ENCODE measurements at regions not wholly inside any gene's neighbourhood (a gene's known extent, or its start where the extent isn't known, plus 50 kb on each side); places are given as distances from the start of the nearest gene placed in this dataset.
"Not testable (repeated sequence)": the region's sequence is repeated elsewhere in the genome, so short reads cannot be mapped to it uniquely, and the experiment has no call there.

DNA sequence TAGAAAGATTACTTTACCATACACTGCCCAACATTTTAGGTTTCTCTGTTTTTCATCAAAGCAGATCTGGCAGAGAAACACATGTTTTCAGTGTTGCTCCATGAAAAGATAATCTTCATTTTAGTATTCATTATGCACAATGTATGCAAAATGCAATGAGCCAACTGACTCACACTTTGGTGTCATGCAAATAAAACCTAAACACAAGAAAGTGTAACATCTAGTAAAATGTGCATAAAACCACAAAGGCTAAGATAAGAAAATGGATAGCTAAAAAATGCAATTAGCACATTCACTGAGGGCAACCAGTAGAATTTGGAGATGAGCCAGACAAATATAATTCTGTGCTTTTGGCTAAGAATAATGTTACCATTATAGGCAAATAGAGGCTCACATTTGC, 203.5 kb upstream of the UBE2E3 start:
- no peak overlapping the region for H3K9ac ChIP-seq
- no peaks in the 10 kb centered on the region for H3K36me3 ChIP-seq (ENCODE audit: control insufficient read depth, insufficient read depth, low read length)
- H3K79me2 ChIP-seq: no peaks in the 10 kb centered on the region
- no peaks in the 10 kb centered on the region for H3K9me3 ChIP-seq (ENCODE audit: control insufficient read depth, low read length)
- H3K4me1 ChIP-seq: no peaks in the 10 kb centered on the region
- no peak overlapping the region for H3K27ac ChIP-seq
- H3K27me3 ChIP-seq (ENCODE audit: control insufficient read depth, insufficient read depth, low read length): no peaks in the 10 kb centered on the region
- no peak overlapping the region for H2AFZ ChIP-seq
- H3K4me3 ChIP-seq (ENCODE audit: low read depth, low read length): no peak overlapping the region
- no peak for TF ChIP-seq CTCF (IDR thresholded peaks at IDR 0.05)
- H3K4me2 ChIP-seq (ENCODE audit: low read length): no peak overlapping the region

GRCh38 chr2:180775711-180776110, 204.7 kb upstream of the UBE2E3 start:
- Histone ChIP-seq H3K9me3 (ENCODE audit: control insufficient read depth, low read length) (no peaks in the 10 kb centered on the region), H2AFZ (no peak overlapping the region), H3K27ac (no peak overlapping the region), H3K79me2 (no peaks in the 10 kb centered on the region), H3K4me3 (ENCODE audit: low read depth, low read length) (no peak overlapping the region), H3K36me3 (ENCODE audit: control insufficient read depth, insufficient read depth, low read length) (no peaks in the 10 kb centered on the region), H3K4me1 (no peaks in the 10 kb centered on the region), H3K27me3 (ENCODE audit: control insufficient read depth, insufficient read depth, low read length) (no peaks in the 10 kb centered on the region), H3K4me2 (ENCODE audit: low read length) (no peak overlapping the region), H3K9ac (no peak overlapping the region)
- TF ChIP-seq CTCF (IDR thresholded peaks at IDR 0.05): no peak

GRCh38 chr2:180765316-180765715, 215.1 kb upstream of the UBE2E3 start:
- not testable (repeated sequence) for H3K9ac ChIP-seq; H3K4me1 ChIP-seq; H3K9me3 ChIP-seq (ENCODE audit: control insufficient read depth, low read length); H3K27ac ChIP-seq; H2AFZ ChIP-seq; H3K79me2 ChIP-seq; H3K4me2 ChIP-seq (ENCODE audit: low read length); H3K27me3 ChIP-seq (ENCODE audit: control insufficient read depth, insufficient read depth, low read length); H3K36me3 ChIP-seq (ENCODE audit: control insufficient read depth, insufficient read depth, low read length); H3K4me3 ChIP-seq (ENCODE audit: low read depth, low read length)

GRCh38 chr2:180763263-180763989, 217.0 kb upstream of the UBE2E3 start:
- TF ChIP-seq CTCF (IDR thresholded peaks at IDR 0.05): no peak
- H3K79me2 ChIP-seq: no peaks in the 10 kb centered on the region
- H3K36me3 ChIP-seq (ENCODE audit: control insufficient read depth, insufficient read depth, low read length): no peaks in the 10 kb centered on the region
- no peaks in the 10 kb centered on the region for H3K4me1 ChIP-seq
- no peak overlapping the region for H3K4me2 ChIP-seq (ENCODE audit: low read length)
- no peak overlapping the region for H3K9ac ChIP-seq
- H2AFZ ChIP-seq: no peak overlapping the region
- no peak overlapping the region for H3K27ac ChIP-seq
- no peaks in the 10 kb centered on the region for H3K27me3 ChIP-seq (ENCODE audit: control insufficient read depth, insufficient read depth, low read length)
- H3K4me3 ChIP-seq (ENCODE audit: low read depth, low read length): no peak overlapping the region
- H3K9me3 ChIP-seq (ENCODE audit: control insufficient read depth, low read length): no peaks in the 10 kb centered on the region

DNA sequence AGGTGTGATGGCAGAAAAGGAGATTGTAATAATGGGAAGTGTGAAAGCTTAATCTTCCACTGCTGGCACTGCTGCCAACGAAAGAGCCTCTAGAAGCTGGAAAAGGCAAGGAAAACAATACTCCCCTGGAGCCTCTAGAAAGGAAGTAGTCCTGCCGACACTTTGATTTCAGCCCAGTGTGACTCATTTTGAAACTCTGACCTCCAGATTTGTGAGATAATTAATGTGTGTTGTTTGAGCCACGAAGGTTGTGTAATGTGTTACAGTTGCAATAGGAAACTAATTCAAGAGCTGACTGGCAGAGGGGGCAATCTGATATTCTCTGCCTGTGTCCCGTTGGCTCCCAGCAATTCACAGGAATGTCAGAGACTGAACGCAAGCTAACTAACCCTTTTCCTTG, 219.2 kb upstream of the UBE2E3 start:
- no peak for TF ChIP-seq CTCF (IDR thresholded peaks at IDR 0.05)
- Histone ChIP-seq H3K79me2 (no peaks in the 10 kb centered on the region), H3K27ac (no peak overlapping the region), H3K9ac (no peak overlapping the region), H3K4me2 (ENCODE audit: low read length) (no peak overlapping the region), H2AFZ (no peak overlapping the region), H3K27me3 (ENCODE audit: control insufficient read depth, insufficient read depth, low read length) (no peaks in the 10 kb centered on the region), H3K4me3 (ENCODE audit: low read depth, low read length) (no peak overlapping the region), H3K36me3 (ENCODE audit: control insufficient read depth, insufficient read depth, low read length) (no peaks in the 10 kb centered on the region), H3K9me3 (ENCODE audit: control insufficient read depth, low read length) (no peaks in the 10 kb centered on the region), H3K4me1 (no peaks in the 10 kb centered on the region)

All from parathyroid adenoma (tissue), 2 donors.